LNCaP clone FGC (cell line): ENCODE measurements at regions not wholly inside any gene's neighbourhood (a gene's known extent, or its start where the extent isn't known, plus 50 kb on each side); places are given as distances from the start of the nearest gene placed in this dataset.

Experiments
- DNase-seq: peaks from one replicate; pipeline ENCODE4 v3.0.0-alpha.2; 2011; ENCODE audit warnings: low read depth
- H3K4me3 ChIP-seq: 2 replicates; pipeline ENCODE4 v1.5.1; 2011; ENCODE audit warnings: mild to moderate bottlenecking, low read depth, low read length, control low read depth
- CTCF ChIP-seq: IDR thresholded peaks from 2 replicates; pipeline ENCODE4 v1.5.1; 2012; ENCODE audit warnings: mild to moderate bottlenecking; ENCODE audit not compliant: control insufficient read depth, insufficient read depth; ENCODE audit errors: extremely low read depth

- DNase-seq: no peak
- H3K4me3 ChIP-seq: no peak overlapping the region
- TF ChIP-seq CTCF: no peak
Measured at GRCh38 chr1:172900376-172900997, 150.3 kb downstream of the TNFSF18 start.

- no peak for TF ChIP-seq CTCF
- no peak overlapping the region for H3K4me3 ChIP-seq
- no peak for DNase-seq
Measured at GRCh38 chr1:172902200-172902599, 148.5 kb downstream of the TNFSF18 start.

GRCh38 chr1:172902861-172903381 lies 147.8 kb downstream of the TNFSF18 start:
- TF ChIP-seq CTCF: no peak
- no peak overlapping the region for H3K4me3 ChIP-seq
- DNase-seq: no peak

- no peak for TF ChIP-seq CTCF
- DNase-seq: no peak
- H3K4me3 ChIP-seq: no peak overlapping the region
Measured at GRCh38 chr1:172903581-172904220, 147.0 kb downstream of the TNFSF18 start.

GRCh38 chr1:172905452-172905851 lies 145.3 kb downstream of the TNFSF18 start:
- no peak for DNase-seq
- H3K4me3 ChIP-seq: no peak overlapping the region
- TF ChIP-seq CTCF: no peak

- TF ChIP-seq CTCF: no peak
- H3K4me3 ChIP-seq: no peak overlapping the region
- no peak for DNase-seq
Measured at GRCh38 chr1:172906778-172907592, 143.8 kb downstream of the TNFSF18 start.
